OCI-LY1 (cell line): ENCODE measurements at regions not wholly inside any gene's neighbourhood (a gene's known extent, or its start where the extent isn't known, plus 50 kb on each side); places are given as distances from the start of the nearest gene placed in this dataset.

ENCODE experiments used
- H2AFZ ChIP-seq: fragments of 200-600 bp; sonication (generic), shearing (Covaris generic); 2 replicates; pipeline ENCODE4 v1.6.0; 2014; ENCODE audit warnings: antibody characterized with exemption, mild to moderate bottlenecking, low read length
- H3F3A ChIP-seq: fragments of 200-600 bp; sonication (generic), shearing (Covaris generic); 2 replicates; pipeline ENCODE4 v1.6.0; 2014; ENCODE audit warnings: mild to moderate bottlenecking, antibody characterized with exemption, low read length, moderate library complexity; ENCODE audit not compliant: insufficient read depth
- H3K27ac ChIP-seq: fragments of 200-600 bp; sonication (generic); 2 replicates; pipeline ENCODE4 v1.5.1; 2014; ENCODE audit warnings: low read length, mixed run types, mild to moderate bottlenecking, low read depth; ENCODE audit not compliant: poor library complexity, severe bottlenecking
- H3K27me3 ChIP-seq: fragments of 200-600 bp; sonication (generic); 2 replicates; pipeline ENCODE4 v1.6.0; 2014; ENCODE audit warnings: antibody characterized with exemption, mild to moderate bottlenecking, low read length, moderate library complexity; ENCODE audit not compliant: insufficient read depth
- H3K36me3 ChIP-seq: fragments of 200-600 bp; sonication (generic); 2 replicates; pipeline ENCODE4 v1.6.1; 2014; ENCODE audit warnings: mild to moderate bottlenecking, antibody characterized with exemption, low read length, moderate library complexity, mixed read lengths; ENCODE audit not compliant: insufficient read depth
- H3K4me1 ChIP-seq: fragments of 200-600 bp; sonication (generic); 2 replicates; pipeline ENCODE4 v1.5.1; 2014; ENCODE audit warnings: mild to moderate bottlenecking, low read length, moderate library complexity; ENCODE audit not compliant: insufficient read depth, severe bottlenecking
- H3K4me2 ChIP-seq: fragments of 200-600 bp; sonication (generic), shearing (Covaris generic); 2 replicates; pipeline ENCODE4 v1.6.1; 2014; ENCODE audit warnings: low read length
- H3K4me3 ChIP-seq: fragments of 200-600 bp; sonication (generic); 2 replicates; pipeline ENCODE4 v1.5.1; 2014; ENCODE audit warnings: low read length, low read depth, mild to moderate bottlenecking, mixed read lengths; ENCODE audit not compliant: poor library complexity, severe bottlenecking
- H3K79me2 ChIP-seq: fragments of 200-600 bp; shearing (Covaris generic); 2 replicates; pipeline ENCODE4 v1.6.1; 2016; ENCODE audit warnings: mixed run types, low read length, mixed read lengths; ENCODE audit not compliant: insufficient read depth
- H3K9ac ChIP-seq: fragments of 200-600 bp; sonication (generic), shearing (Covaris generic); 2 replicates; pipeline ENCODE4 v1.6.1; 2014; ENCODE audit warnings: mild to moderate bottlenecking, low read length, mixed read lengths
- H3K9me2 ChIP-seq: fragments of 200-600 bp; sonication (generic), shearing (Covaris generic); 2 replicates; pipeline ENCODE4 v1.6.1; 2014; ENCODE audit warnings: low read depth, mild to moderate bottlenecking, low read length, mixed read lengths
- H3K9me3 ChIP-seq: fragments of 200-600 bp; shearing (Covaris generic); 2 replicates; pipeline ENCODE4 v1.6.1; 2014; ENCODE audit warnings: low read length, mixed read lengths
- H4K20me1 ChIP-seq: fragments of 200-600 bp; sonication (generic), shearing (Covaris generic); 2 replicates; pipeline ENCODE4 v1.6.0; 2016; ENCODE audit warnings: mild to moderate bottlenecking, low read length; ENCODE audit not compliant: insufficient read depth
- EZH2 ChIP-seq: fragments of 200-600 bp; sonication (generic), shearing (Covaris generic); IDR thresholded peaks from 2 replicates; pipeline ENCODE4 v1.8.0; 2017; ENCODE audit warnings: borderline replicate concordance, mixed run types, mild to moderate bottlenecking, antibody characterized with exemption, low read length, moderate library complexity, mixed read lengths
- TF ChIP-seq, protein P1 (sequence below): fragments of 200-600 bp; sonication (generic), shearing (Covaris generic); IDR thresholded peaks from 2 replicates; pipeline ENCODE4 v1.5.1; 2017; ENCODE audit warnings: mild to moderate bottlenecking, antibody characterized with exemption, low read length, moderate library complexity, mixed read lengths

DNA sequence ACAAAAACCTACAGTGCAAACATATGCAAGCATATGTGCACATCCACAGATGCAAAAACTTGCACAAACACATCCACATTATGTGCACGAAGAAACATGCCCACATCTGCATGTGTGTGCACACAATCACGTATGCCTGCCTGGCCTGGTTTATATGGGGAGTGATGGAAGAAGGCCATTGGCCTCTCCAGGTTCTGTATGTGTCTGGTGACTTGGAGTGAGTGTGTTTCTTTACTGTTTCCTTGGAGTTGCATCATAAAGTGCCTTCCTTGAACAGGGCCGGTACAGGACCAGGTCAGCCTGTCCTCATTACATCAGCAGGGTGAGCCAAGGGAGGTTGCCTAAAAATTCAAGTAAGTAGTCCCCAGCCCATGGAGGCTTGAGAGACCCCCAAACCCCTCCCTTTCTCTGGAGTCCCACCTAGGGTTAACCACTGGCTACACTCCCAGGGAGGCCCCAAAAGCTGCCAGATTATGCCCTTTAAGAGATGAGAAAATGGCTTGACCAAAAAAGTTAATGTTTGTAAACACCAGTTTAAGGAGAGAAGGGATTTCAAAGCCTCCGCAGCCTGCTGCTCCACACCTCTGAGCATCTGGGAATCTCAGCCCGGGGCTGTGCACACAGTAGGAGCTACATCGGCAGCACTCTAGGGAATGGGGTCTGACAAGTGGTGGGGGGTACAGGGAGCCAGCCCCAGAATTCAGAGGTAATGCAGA lies 140.8 kb downstream of the VEGFA start:
- TF ChIP-seq, protein P1, sequence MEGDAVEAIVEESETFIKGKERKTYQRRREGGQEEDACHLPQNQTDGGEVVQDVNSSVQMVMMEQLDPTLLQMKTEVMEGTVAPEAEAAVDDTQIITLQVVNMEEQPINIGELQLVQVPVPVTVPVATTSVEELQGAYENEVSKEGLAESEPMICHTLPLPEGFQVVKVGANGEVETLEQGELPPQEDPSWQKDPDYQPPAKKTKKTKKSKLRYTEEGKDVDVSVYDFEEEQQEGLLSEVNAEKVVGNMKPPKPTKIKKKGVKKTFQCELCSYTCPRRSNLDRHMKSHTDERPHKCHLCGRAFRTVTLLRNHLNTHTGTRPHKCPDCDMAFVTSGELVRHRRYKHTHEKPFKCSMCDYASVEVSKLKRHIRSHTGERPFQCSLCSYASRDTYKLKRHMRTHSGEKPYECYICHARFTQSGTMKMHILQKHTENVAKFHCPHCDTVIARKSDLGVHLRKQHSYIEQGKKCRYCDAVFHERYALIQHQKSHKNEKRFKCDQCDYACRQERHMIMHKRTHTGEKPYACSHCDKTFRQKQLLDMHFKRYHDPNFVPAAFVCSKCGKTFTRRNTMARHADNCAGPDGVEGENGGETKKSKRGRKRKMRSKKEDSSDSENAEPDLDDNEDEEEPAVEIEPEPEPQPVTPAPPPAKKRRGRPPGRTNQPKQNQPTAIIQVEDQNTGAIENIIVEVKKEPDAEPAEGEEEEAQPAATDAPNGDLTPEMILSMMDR, result no peak
- TF ChIP-seq EZH2, result no peak
- H3K4me2 ChIP-seq, result no peak overlapping the region
- H3K9me3 ChIP-seq, result no peaks in the 10 kb centered on the region
- H2AFZ ChIP-seq, result no peak overlapping the region
- no peak overlapping the region for H3K4me3 ChIP-seq
- H3K79me2 ChIP-seq, result no peaks in the 10 kb centered on the region
- H3K36me3 ChIP-seq, result no peaks in the 10 kb centered on the region
- H3K27ac ChIP-seq, result no peak overlapping the region
- H3K4me1 ChIP-seq, result no peaks in the 10 kb centered on the region
- H3K9ac ChIP-seq, result no peak overlapping the region
- H3F3A ChIP-seq, result no peaks in the 10 kb centered on the region
- no peaks in the 10 kb centered on the region for H4K20me1 ChIP-seq
- H3K27me3 ChIP-seq, result peaks cover 10% of the 10 kb centered on the region; the same call in 1 of the 2 replicates
- no peaks in the 10 kb centered on the region for H3K9me2 ChIP-seq

- Histone ChIP-seq H3K4me2 (no peak overlapping the region), H3K9me3 (no peaks in the 10 kb centered on the region), H3K4me1 (no peaks in the 10 kb centered on the region), H3K4me3 (no peak overlapping the region), H3K36me3 (no peaks in the 10 kb centered on the region), H3K9me2 (no peaks in the 10 kb centered on the region), H3K79me2 (no peaks in the 10 kb centered on the region), H3K27me3 (peaks cover 10% of the 10 kb centered on the region; the same call in 1 of the 2 replicates), H3F3A (no peaks in the 10 kb centered on the region), H4K20me1 (no peaks in the 10 kb centered on the region), H3K27ac (no peak overlapping the region), H2AFZ (no peak overlapping the region), H3K9ac (no peak overlapping the region)
- TF ChIP-seq, protein P1, result no peak
- TF ChIP-seq EZH2, result no peak
Observed at GRCh38 chr6:43910149-43910637, 140.2 kb downstream of the VEGFA start.

- Histone ChIP-seq H3K4me1 (no peaks in the 10 kb centered on the region), H3K9me3 (no peaks in the 10 kb centered on the region), H3K79me2 (no peaks in the 10 kb centered on the region), H3K9ac (no peak overlapping the region), H3K9me2 (no peaks in the 10 kb centered on the region), H3K27me3 (peaks cover 10% of the 10 kb centered on the region; the same call in 1 of the 2 replicates), H3F3A (no peaks in the 10 kb centered on the region), H3K27ac (no peak overlapping the region), H2AFZ (no peak overlapping the region), H3K36me3 (no peaks in the 10 kb centered on the region), H3K4me3 (no peak overlapping the region), H4K20me1 (no peaks in the 10 kb centered on the region), H3K4me2 (no peak overlapping the region)
- no peak for TF ChIP-seq EZH2
- TF ChIP-seq, protein P1, result no peak
Observed at GRCh38 chr6:43909474-43910148, 139.6 kb downstream of the VEGFA start.
